ENCODE measurements at regions not wholly inside any gene's neighbourhood (a gene's known extent, or its start where the extent isn't known, plus 50 kb on each side); places are given as distances from the start of the nearest gene placed in this dataset.

- TF ChIP-seq PREB (CRISPR knock-in tag; IDR thresholded peaks at IDR 0.05) (no peak), E2F4 (CRISPR knock-in tag; IDR thresholded peaks at IDR 0.05; ENCODE audit: low read depth) (no peak), FOXA3 (CRISPR knock-in tag; conservative IDR thresholded peaks at IDR 0.05 in 1 of 2, IDR thresholded peaks at IDR 0.05 in 1 of 2) (no peak), GABPA (tag; conservative IDR thresholded peaks at IDR 0.05; ENCODE audit: low read depth) (no peak), NR2C2 (CRISPR knock-in tag; IDR thresholded peaks at IDR 0.05) (no peak), NR2C2 (tag; IDR thresholded peaks at IDR 0.05) (no peak), ZNF277 (CRISPR knock-in tag; IDR thresholded peaks at IDR 0.05; ENCODE audit: borderline replicate concordance) (no peak), HDAC2 (IDR thresholded peaks at IDR 0.05) (no peak), CHD7 (IDR thresholded peaks at IDR 0.05; ENCODE audit: low read depth, low read length) (no peak), CTCF (IDR thresholded peaks at IDR 0.05 in 2 of 3, conservative IDR thresholded peaks at IDR 0.05 in 1 of 3; ENCODE audit: insufficient read depth in 2 of 3, low read depth in 1 of 3, low read length in 3 of 3) (no peak), ZC3H4 (CRISPR knock-in tag; IDR thresholded peaks at IDR 0.05; ENCODE audit: borderline replicate concordance) (no peak), ZNF280A (IDR thresholded peaks at IDR 0.05; ENCODE audit: low read depth, partially characterized antibody) (no peak)
Observed at GRCh38 chr21:28356422-28356821, 636.3 kb downstream of the LTN1 start.
